ENCODE measurements at regions not wholly inside any gene's neighbourhood (a gene's known extent, or its start where the extent isn't known, plus 50 kb on each side); places are given as distances from the start of the nearest gene placed in this dataset.

DNA sequence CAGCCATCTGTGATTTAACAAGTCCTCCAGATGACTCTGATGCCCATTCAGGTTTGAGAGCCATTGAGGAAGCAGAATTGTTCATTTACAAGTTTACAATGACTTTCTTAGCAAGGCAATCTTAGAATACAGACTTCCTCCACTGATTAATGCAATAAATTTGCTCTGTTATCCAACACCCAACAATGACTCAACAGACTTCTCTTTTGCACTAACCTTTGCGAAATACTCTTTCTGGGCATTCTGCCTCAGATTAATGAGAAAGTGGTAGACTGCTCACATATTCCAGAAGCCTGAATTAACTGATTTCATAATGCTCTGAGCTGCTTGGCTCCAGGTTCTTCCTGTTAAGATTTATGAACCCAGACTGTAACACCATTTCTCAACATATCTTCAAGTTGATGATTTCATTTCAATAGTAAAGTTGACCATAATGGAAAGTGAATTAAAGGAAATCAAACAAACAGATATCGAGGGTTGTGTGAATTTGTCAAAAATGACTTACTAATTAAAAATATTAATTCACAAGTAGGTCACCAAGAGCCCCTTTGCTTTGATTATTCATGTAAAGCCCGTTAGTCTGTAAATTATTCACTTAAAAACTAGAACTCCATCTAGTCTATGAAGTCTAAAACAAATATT, 70.5 kb upstream of the BLID start:
- ChIA-PET POLR2A (ENCODE audit: unreplicated experiment) (no interaction called here), CTCF (interaction anchor here (0.6 kb wide), 1 partner anchor 533 kb away, joined by 3 read pairs; no protein-coding TSS in a partner anchor)
- ATAC-seq (ENCODE audit: low read depth) (peak; percentile 33), DNase-seq (peak; percentile 97)
- Histone ChIP-seq H3K56ac (ENCODE audit: extremely low read depth, insufficient read depth, low read length) (peak overlapping the region; percentile 53; the same call in 1 of the 2 replicates), H4K8ac (ENCODE audit: low read depth in 2 of 2, low read length in 2 of 2) (peak overlapping the region; percentile 22 to 83), H3K27me3 (ENCODE audit: control insufficient read depth, insufficient read depth, low read length) (no peaks in the 10 kb centered on the region), H3K27ac (ENCODE audit: insufficient read depth, low read length) (peak overlapping the region; percentile 64), H3K9ac (ENCODE audit: low read depth, low read length) (no peak overlapping the region), H2AK9ac (replicated peaks; ENCODE audit: low read depth, low read length, poor library complexity) (no peak overlapping the region), H3K18ac (ENCODE audit: low read depth, low read length) (peak overlapping the region; percentile 91; the same call in 1 of the 2 replicates), H3K4ac (ENCODE audit: low read depth, low read length) (peak overlapping the region; percentile 79; the same call in 1 of the 2 replicates), H2AFZ (replicated peaks; ENCODE audit: low read length, poor library complexity) (no peak overlapping the region), H2AK5ac (ENCODE audit: low read depth, low read length) (peak overlapping the region; percentile 71; the same call in 1 of the 2 replicates), H3K4me3 (ENCODE audit: insufficient read depth, low read depth, low read length) (no peak overlapping the region), H3K9me1 (ENCODE audit: insufficient read depth, low read length) (peaks cover 1% of the 10 kb centered on the region), H2BK20ac (ENCODE audit: low read depth, low read length) (peak overlapping the region; percentile 50; the same call in 1 of the 2 replicates), H4K5ac (ENCODE audit: low read depth, low read length) (peak overlapping the region; percentile 84; the same call in 1 of the 2 replicates), H3K9me3 (ENCODE audit: control insufficient read depth, insufficient read depth, low read length) (peaks cover 18% of the 10 kb centered on the region), H4K91ac (ENCODE audit: insufficient read depth, low read depth, low read length) (peak overlapping the region; percentile 77), H3K14ac (replicated peaks; ENCODE audit: low read depth, low read length) (peak overlapping the region; percentile 46; the same call in 1 of the 2 replicates), H3K23ac (ENCODE audit: low read depth, low read length) (no peak overlapping the region), H3K4me1 (ENCODE audit: control insufficient read depth, insufficient read depth, low read length) (peaks cover 4% of the 10 kb centered on the region; the same call in 1 of the 2 replicates), H3K79me1 (ENCODE audit: low read depth in 1 of 2, low read length in 2 of 2) (peaks cover 25 to 46% of the 10 kb centered on the region in 2 experiments), H2BK5ac (ENCODE audit: low read depth, low read length, poor library complexity, severe bottlenecking) (peak overlapping the region; percentile 98), H4K20me1 (ENCODE audit: insufficient read depth, low read length) (no peaks in the 10 kb centered on the region), H3K4me2 (ENCODE audit: low read depth, low read length) (no peak overlapping the region), H2BK120ac (ENCODE audit: low read depth, low read length) (peak overlapping the region; percentile 88), H3K36me3 (ENCODE audit: control insufficient read depth, insufficient read depth, low read length) (peaks cover 21% of the 10 kb centered on the region), H2BK15ac (ENCODE audit: low read depth, low read length) (peak overlapping the region; percentile 52; the same call in 1 of the 3 replicates)
- BruUV-seq (replicated peaks): no TSS peak
- intact Hi-C loops (cut with micrococcal nuclease) (no loop called here), dilution Hi-C loops (cut with HindIII; ENCODE audit: low sequenced_read_pairs, unreplicated experiment) (no loop called here), in situ Hi-C loops (cut with MboI; ENCODE audit: low sequenced_read_pairs) (loop anchor here (25.0 kb wide), 1 partner anchor 1001 kb away; the partner anchor contains the start of gene CLMP)
- no CpG with 5 or more reads among the region's 3 CpGs for WGBS, 2 experiments (ENCODE audit: extremely low coverage in 2 of 2, insufficient read length in 1 of 2)
- no peak for TF ChIP-seq SMC3 (IDR thresholded peaks at IDR 0.05; ENCODE audit: low read depth, low read length)
- TF ChIP-seq, protein P1, sequence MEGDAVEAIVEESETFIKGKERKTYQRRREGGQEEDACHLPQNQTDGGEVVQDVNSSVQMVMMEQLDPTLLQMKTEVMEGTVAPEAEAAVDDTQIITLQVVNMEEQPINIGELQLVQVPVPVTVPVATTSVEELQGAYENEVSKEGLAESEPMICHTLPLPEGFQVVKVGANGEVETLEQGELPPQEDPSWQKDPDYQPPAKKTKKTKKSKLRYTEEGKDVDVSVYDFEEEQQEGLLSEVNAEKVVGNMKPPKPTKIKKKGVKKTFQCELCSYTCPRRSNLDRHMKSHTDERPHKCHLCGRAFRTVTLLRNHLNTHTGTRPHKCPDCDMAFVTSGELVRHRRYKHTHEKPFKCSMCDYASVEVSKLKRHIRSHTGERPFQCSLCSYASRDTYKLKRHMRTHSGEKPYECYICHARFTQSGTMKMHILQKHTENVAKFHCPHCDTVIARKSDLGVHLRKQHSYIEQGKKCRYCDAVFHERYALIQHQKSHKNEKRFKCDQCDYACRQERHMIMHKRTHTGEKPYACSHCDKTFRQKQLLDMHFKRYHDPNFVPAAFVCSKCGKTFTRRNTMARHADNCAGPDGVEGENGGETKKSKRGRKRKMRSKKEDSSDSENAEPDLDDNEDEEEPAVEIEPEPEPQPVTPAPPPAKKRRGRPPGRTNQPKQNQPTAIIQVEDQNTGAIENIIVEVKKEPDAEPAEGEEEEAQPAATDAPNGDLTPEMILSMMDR (conservative IDR thresholded peaks at IDR 0.05; ENCODE audit: low read depth, low read length): no peak
- peak; percentile 98 for TF ChIP-seq CEBPB (IDR thresholded peaks at IDR 0.05; ENCODE audit: low read depth, low read length)
- peak; percentile 56 for TF ChIP-seq RCOR1 (IDR thresholded peaks at IDR 0.05; ENCODE audit: insufficient replicate concordance, low read length)
- TF ChIP-seq RFX5 (IDR thresholded peaks at IDR 0.05; ENCODE audit: low read depth, low read length): no peak
- TF ChIP-seq NFE2L2 (IDR thresholded peaks at IDR 0.05; ENCODE audit: low read depth, low read length): peak; percentile 82
- TF ChIP-seq MAZ (IDR thresholded peaks at IDR 0.05; ENCODE audit: borderline replicate concordance, low read depth, low read length): no peak
- 0 out of 2 replicates have a peak, but pooled peaks have one; percentile 13 for TF ChIP-seq BHLHE40 (IDR thresholded peaks at IDR 0.05; ENCODE audit: low read depth, low read length)
- no peak for TF ChIP-seq MXI1 (IDR thresholded peaks at IDR 0.05; ENCODE audit: borderline replicate concordance, low read depth, low read length)
- TF ChIP-seq FOS (IDR thresholded peaks at IDR 0.05; ENCODE audit: low read depth, low read length): peak; percentile 89; the same call in 1 of the 2 replicates
- no peak for TF ChIP-seq CHD1 (IDR thresholded peaks at IDR 0.05; ENCODE audit: low read depth, low read length)
- TF ChIP-seq, protein P2, sequence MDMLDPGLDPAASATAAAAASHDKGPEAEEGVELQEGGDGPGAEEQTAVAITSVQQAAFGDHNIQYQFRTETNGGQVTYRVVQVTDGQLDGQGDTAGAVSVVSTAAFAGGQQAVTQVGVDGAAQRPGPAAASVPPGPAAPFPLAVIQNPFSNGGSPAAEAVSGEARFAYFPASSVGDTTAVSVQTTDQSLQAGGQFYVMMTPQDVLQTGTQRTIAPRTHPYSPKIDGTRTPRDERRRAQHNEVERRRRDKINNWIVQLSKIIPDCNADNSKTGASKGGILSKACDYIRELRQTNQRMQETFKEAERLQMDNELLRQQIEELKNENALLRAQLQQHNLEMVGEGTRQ (IDR thresholded peaks at IDR 0.05; ENCODE audit: low read depth, low read length): no peak
- TF ChIP-seq POLR2A (IDR thresholded peaks at IDR 0.05; ENCODE audit: low read depth, low read length): no peak
- TF ChIP-seq MAFK (IDR thresholded peaks at IDR 0.05; ENCODE audit: low read depth, low read length): peak; percentile 26; the same call in 1 of the 2 replicates
